RPMI7951 (cell line): ENCODE measurements at regions not wholly inside any gene's neighbourhood (a gene's known extent, or its start where the extent isn't known, plus 50 kb on each side); places are given as distances from the start of the nearest gene placed in this dataset.

Experiments used
- DNase-seq: peaks from one replicate; pipeline ENCODE4 v3.0.0-alpha.2; 2012; ENCODE audit warnings: low read depth

DNA sequence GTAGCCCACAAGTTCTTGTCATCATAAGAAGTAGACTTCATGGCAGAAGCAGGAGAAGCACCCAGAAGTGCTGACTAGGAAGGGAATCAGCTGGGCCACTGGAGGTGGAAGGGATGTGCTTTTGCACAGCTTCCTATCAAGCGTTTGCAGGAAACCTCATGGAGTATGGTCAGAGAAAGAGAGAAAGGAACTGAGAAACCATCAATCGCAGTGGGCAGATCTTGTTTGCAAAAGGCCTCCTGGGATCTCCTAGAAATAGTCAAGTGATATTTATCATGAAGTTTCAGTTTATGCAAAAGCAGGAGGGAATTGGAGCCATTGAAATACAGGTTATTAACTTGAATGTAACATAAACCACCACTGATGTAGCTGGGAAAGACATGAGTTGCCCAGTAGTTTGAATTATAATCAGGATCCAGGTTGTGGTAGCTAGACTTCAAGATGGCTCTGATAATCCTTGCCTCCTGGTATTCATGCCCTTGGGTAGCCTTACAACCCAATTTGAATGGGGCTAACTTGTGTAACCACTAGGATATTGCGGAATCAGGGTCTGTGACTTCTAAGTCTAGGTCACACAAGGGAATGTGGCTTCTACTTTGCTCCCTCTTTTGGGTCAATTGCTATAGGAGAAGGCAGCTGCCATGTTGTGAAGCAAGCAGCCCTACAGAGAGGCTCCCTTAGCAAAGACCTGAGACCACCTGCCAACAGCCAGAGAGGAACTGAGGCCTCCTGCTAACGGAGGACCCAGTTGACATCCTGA lies 69.8 kb upstream of the TCF4 start:
- DNase-seq, result no peak

DNA sequence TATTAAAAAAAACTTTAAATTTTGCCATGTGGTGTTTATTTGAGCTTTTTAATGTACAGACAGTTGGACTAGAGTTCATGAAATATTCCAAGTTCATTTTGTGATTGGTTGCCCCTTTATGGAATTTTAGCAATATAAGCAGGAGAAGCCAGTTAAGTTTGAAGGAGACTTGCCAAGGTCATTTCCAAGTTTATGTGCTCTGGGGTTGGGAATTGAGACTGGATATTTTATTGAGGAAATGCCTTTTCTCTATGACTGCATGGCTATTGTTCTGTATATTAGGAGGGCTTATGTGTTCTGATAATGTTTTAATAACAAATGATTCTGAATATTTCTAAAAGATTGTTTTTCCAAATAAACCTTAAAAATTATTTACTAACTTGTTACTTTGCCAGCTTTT lies 67.0 kb upstream of the TCF4 start:
- no peak for DNase-seq

DNA sequence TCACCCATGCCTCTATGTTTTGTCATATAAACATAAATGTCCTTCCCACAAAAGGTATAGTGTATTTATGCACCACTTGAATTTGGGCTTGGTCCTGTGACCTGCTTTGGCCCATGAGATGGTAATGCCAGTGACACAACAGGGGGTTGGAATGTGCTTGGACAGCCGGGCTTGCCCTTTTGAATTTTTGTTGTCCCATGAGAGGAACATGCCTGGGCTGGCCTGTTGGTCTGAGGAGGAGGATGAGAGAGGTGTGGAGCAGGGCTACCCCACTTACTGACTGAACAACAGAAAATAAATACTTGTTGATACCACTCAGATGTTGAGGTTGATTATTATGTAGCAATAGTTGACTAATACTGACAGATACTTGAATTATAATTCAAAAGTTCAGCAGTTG lies 63.2 kb upstream of the TCF4 start:
- DNase-seq, result no peak

DNA sequence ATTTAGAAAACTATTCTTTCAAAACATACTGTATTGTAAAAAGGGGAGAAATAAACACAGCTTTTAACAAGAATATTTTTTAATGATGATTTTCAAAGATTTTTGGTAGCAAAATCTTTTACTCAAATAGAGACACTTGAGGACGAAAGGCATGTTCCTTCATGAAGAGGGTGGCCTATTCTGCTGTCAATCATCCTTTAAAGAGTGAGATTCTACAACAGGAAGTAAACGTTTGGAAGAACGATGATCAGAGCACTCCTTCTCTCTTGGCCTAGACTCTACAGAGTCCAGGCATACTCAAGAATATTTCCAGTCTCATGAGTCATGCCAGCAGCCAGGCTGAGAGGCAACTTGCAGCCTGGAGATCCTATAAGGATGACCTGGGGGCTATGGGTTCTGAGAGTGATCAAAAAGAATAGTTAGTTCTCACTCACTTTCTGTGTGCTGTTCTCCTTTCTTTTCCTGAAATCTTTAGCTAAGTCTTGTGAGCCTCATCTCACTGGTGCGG lies 62.4 kb upstream of the TCF4 start:
- DNase-seq, result peak; percentile 69

DNA sequence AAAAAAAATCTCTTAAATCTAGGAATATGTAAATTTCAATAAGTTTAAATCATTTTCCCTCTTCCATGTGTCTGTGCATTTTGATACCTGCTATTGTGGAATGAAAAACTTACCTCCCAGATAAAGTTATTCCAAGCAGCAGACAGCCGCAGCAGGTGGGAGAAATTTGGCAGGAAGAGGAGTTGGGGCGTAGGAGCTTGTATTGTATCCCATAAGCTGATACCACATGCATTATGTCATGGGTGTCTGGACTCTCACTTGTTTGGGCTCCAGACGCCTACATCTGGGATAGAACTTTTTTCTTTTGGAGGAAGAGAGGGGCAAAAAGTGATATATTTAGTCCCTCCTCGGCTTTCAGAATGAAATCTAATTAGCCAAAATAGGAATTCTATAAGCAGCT lies 59.3 kb upstream of the TCF4 start:
- no peak for DNase-seq

DNA sequence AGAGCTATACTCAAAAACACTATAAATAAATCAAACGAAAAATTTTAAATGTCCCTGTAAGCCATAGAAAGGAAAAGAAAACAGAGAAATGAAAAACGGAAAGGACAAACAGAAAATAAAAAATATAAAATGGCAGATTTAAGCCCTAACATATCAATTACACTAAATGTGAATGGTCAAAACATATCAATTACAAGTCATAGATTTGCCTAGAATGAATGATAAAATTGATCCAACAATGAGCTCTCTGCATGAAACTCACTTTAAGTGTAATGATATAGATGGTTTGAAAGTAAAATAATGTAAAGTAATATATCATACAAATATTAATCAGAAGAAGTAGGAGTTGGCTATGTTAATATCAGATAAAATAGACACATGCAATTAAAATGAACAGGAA lies 54.2 kb upstream of the TCF4 start:
- DNase-seq, result no peak

DNA sequence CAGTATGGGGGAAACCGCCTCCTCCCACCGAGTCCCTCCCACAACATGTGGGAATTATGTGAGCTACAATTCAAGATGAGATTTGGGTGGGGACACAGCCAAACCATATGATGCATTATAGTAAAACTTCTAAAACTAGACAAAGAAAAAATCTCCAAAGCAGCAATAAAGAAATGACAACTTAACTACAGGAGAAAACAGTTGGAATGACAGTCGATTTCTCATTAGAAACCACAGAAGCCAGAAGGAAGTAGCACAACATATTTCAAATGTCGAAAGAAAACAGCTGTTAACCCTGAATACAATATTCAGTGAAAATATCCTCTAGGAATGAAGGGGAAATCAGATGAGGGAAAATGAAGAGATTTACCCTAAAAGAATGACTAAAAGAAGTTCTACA lies 53.5 kb upstream of the TCF4 start:
- DNase-seq, result peak; percentile 53
